ENCODE measurements at regions not wholly inside any gene's neighbourhood (a gene's known extent, or its start where the extent isn't known, plus 50 kb on each side); places are given as distances from the start of the nearest gene placed in this dataset.

- no peak for TF ChIP-seq POLR2A (IDR thresholded peaks at IDR 0.05)
- TF ChIP-seq CTCF (IDR thresholded peaks at IDR 0.05), result no peak
Measured at GRCh38 chr12:17148706-17149105, 542.7 kb upstream of the LMO3 start.

Measured in uterus (tissue), 2 donors.